Panc1 (cell line): ENCODE measurements at regions not wholly inside any gene's neighbourhood (a gene's known extent, or its start where the extent isn't known, plus 50 kb on each side); places are given as distances from the start of the nearest gene placed in this dataset.

ENCODE experiments used
- CTCF ChIP-seq: fragments of 450-650 bp; IDR thresholded peaks from 2 replicates; pipeline ENCODE4 v1.5.1; 2017; ENCODE audit warnings: mild to moderate bottlenecking
- POLR2AphosphoS5 ChIP-seq: IDR thresholded peaks from 2 replicates; pipeline ENCODE4 v1.6.1; 2012; ENCODE audit warnings: mild to moderate bottlenecking, low read depth, low read length, moderate library complexity

- TF ChIP-seq CTCF = no peak
- TF ChIP-seq POLR2AphosphoS5 = no peak
These were observed 146.1 kb upstream of the TBL1X start for GRCh38 chrX:9318766-9319165.
